A549 (cell line): ENCODE measurements at regions not wholly inside any gene's neighbourhood (a gene's known extent, or its start where the extent isn't known, plus 50 kb on each side); places are given as distances from the start of the nearest gene placed in this dataset.

Experiments used
- EP300 ChIP-seq, 2 experiments: fragments of >200 bp; sonication (Bioruptor Twin); formaldehyde crosslinking; IDR thresholded peaks; 2 replicates in 1 of 2; 3 replicates in 1 of 2; pipeline ENCODE4 v1.6.1; 2016 to 2017
- FOXS1 ChIP-seq: fragments of 250-450 bp; sonication (Bioruptor Pico); IDR thresholded peaks from 2 replicates; pipeline ENCODE4 v1.5.0; 2020; ENCODE audit warnings: mild to moderate bottlenecking, moderate library complexity
- GATA3 ChIP-seq: IDR thresholded peaks from 2 replicates; pipeline ENCODE4 v1.6.1; 2012; ENCODE audit warnings: borderline replicate concordance
- HOXB5 ChIP-seq: fragments of 250-450 bp; sonication (Bioruptor Pico); IDR thresholded peaks from 2 replicates; pipeline ENCODE4 v1.5.0; 2020; ENCODE audit warnings: mild to moderate bottlenecking, moderate library complexity
- JUNB ChIP-seq: fragments of >200 bp; sonication (Bioruptor Twin); formaldehyde crosslinking; IDR thresholded peaks from 2 replicates; pipeline ENCODE4 v1.6.1; 2016
- KDM1A ChIP-seq: fragments of 200-600 bp; sonication (generic); IDR thresholded peaks from 2 replicates; pipeline ENCODE4 v1.6.1; 2016; ENCODE audit warnings: low read depth, mild to moderate bottlenecking
- NPAS2 ChIP-seq: fragments of 250-450 bp; sonication (Bioruptor Pico); IDR thresholded peaks from 2 replicates; pipeline ENCODE4 v1.8.0; 2022; ENCODE audit warnings: mild to moderate bottlenecking, moderate library complexity, borderline replicate concordance
- NR3C1 ChIP-seq: fragments of >200 bp; sonication (Bioruptor Twin); formaldehyde crosslinking; IDR thresholded peaks from 3 replicates; pipeline ENCODE4 v1.6.1; 2017
- POLR2A ChIP-seq: IDR thresholded peaks from 2 replicates; pipeline ENCODE4 v1.6.1; 2012; ENCODE audit warnings: mild to moderate bottlenecking, low read length
- POLR2AphosphoS2 ChIP-seq: conservative IDR thresholded peaks from 2 replicates; pipeline ENCODE4 v1.6.1; 2012; ENCODE audit warnings: low read length, improper control_type of control experiment, inconsistent platforms
- RARB ChIP-seq: fragments of 250-450 bp; sonication (Bioruptor Pico); IDR thresholded peaks from 2 replicates; pipeline ENCODE4 v1.8.0; 2021; ENCODE audit warnings: mild to moderate bottlenecking, moderate library complexity
- RCOR1 ChIP-seq: fragments of 150-350 bp; IDR thresholded peaks from 2 replicates; pipeline ENCODE4 v1.6.1; 2014; ENCODE audit warnings: antibody characterized with exemption, low read length, low read depth
- REST ChIP-seq: fragments of 200-600 bp; sonication (generic); IDR thresholded peaks from 2 replicates; pipeline ENCODE4 v1.6.1; 2016; ENCODE audit warnings: antibody characterized with exemption, mild to moderate bottlenecking, moderate library complexity
- SMC3 ChIP-seq: fragments of >200 bp; sonication (Bioruptor Twin); formaldehyde crosslinking; IDR thresholded peaks from 3 replicates; pipeline ENCODE4 v1.6.1; 2018; ENCODE audit warnings: inconsistent platforms
- TFCP2L1 ChIP-seq: fragments of 250-450 bp; sonication (Bioruptor Pico); IDR thresholded peaks from 2 replicates; pipeline ENCODE4 v1.5.0; 2021; ENCODE audit warnings: mild to moderate bottlenecking
- TF ChIP-seq, protein P1 (sequence below): fragments of 250-450 bp; sonication (Bioruptor Pico); IDR thresholded peaks from 2 replicates; pipeline ENCODE4 v1.5.0; 2020; ENCODE audit warnings: low read depth, mild to moderate bottlenecking, moderate library complexity
- TF ChIP-seq, protein P2 (sequence below): IDR thresholded peaks from 2 replicates; pipeline ENCODE4 v1.6.1; 2012
- TF ChIP-seq, protein P3 (sequence below): fragments of 450-650 bp; IDR thresholded peaks from 2 replicates; pipeline ENCODE4 v1.6.1; 2014; ENCODE audit warnings: antibody characterized with exemption

DNA sequence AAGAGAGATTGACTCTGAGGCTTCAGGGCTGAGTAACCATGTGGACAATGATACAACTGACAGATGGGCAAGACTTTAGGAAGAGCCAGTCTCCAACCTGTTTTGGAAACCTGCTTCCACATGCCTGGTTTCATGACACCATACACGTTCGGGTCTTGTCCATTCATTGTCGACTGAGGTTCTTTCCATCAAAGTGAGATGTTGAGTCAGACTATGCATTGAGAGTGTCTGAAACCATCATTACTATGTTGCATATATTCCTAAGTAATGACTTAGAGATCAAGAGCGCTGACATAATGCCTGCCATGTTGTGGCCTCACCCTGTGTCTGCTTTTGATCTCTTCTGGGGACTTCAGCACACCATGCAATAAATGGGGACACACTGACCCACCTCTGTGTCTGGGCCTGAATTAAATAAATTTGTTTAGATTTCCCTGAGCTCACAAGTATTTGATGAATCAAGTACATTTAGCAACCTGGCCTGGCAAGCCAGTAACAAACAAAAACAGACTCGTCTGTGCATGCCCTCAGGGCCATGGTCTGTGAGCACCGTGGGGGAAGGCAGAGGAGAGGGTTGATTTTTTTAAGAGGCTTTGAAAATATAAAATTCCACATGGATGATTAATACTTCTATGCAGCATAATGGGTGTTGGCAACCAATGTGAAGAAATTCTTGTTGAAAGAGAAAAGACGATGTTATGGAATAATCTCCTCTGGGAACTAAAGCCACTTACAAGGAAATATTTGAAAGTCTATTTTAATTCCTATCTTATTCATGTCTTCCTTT is 49.9 kb upstream of the UBAC2 start (continued):
- TF ChIP-seq NPAS2 (CRISPR knock-in tag) (no peak), NR3C1 (no peak), POLR2A (no peak), POLR2AphosphoS2 (no peak), KDM1A (no peak), REST (no peak), FOXS1 (CRISPR knock-in tag) (no peak), EP300 (IDR thresholded peaks at IDR 0.05) (peak in 1 of 2 experiments; percentile 69; a peak in 2 of 5 replicates), SMC3 (no peak; the same call in 2 of the 3 replicates), RCOR1 (no peak), TFCP2L1 (CRISPR knock-in tag) (no peak), RARB (CRISPR knock-in tag) (no peak), HOXB5 (no peak), JUNB (peak; percentile 77), GATA3 (no peak)
- TF ChIP-seq, protein P1, sequence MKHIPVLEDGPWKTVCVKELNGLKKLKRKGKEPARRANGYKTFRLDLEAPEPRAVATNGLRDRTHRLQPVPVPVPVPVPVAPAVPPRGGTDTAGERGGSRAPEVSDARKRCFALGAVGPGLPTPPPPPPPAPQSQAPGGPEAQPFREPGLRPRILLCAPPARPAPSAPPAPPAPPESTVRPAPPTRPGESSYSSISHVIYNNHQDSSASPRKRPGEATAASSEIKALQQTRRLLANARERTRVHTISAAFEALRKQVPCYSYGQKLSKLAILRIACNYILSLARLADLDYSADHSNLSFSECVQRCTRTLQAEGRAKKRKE (CRISPR knock-in tag), result no peak
- TF ChIP-seq, protein P2, sequence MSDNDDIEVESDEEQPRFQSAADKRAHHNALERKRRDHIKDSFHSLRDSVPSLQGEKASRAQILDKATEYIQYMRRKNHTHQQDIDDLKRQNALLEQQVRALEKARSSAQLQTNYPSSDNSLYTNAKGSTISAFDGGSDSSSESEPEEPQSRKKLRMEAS, result 0 out of 2 replicates have a peak, but pooled peaks have one; percentile 16
- TF ChIP-seq, protein P3, sequence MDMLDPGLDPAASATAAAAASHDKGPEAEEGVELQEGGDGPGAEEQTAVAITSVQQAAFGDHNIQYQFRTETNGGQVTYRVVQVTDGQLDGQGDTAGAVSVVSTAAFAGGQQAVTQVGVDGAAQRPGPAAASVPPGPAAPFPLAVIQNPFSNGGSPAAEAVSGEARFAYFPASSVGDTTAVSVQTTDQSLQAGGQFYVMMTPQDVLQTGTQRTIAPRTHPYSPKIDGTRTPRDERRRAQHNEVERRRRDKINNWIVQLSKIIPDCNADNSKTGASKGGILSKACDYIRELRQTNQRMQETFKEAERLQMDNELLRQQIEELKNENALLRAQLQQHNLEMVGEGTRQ, result no peak
